A673 (cell line): ENCODE measurements at regions not wholly inside any gene's neighbourhood (a gene's known extent, or its start where the extent isn't known, plus 50 kb on each side); places are given as distances from the start of the nearest gene placed in this dataset.

Source experiments
- BruUV-seq: library from RNA; stranded (reverse); fragments of 400-500 nt; replicated peaks from 2 replicates; lab custom pipeline; 2021; lab: Mats Ljungman, UMichigan
- CTCF ChIA-PET: fragments of 300-600 bp; sonication (Branson Sonifier 250); formaldehyde crosslinking; loops from one replicate; lab custom pipeline; 2022; ENCODE audit warnings: antibody characterized with exemption; lab: Charles Lee
- POLR2A ChIA-PET: fragments of 300-600 bp; sonication (Branson Sonifier 250); formaldehyde crosslinking; loops from one replicate; lab custom pipeline; 2022; ENCODE audit warnings: antibody characterized with exemption; ENCODE audit not compliant: low non-redundant PET; lab: Charles Lee
- DNase-seq: peaks from one replicate; pipeline ENCODE4 v3.0.0-alpha.2; 2015; ENCODE audit warnings: low spot score
- H3K27ac ChIP-seq: fragments of 200-600 bp; sonication (generic); 2 replicates; pipeline ENCODE4 v1.5.1; 2016; ENCODE audit warnings: mixed run types, low read depth, mild to moderate bottlenecking, mixed read lengths, antibody characterized with exemption, low read length; ENCODE audit not compliant: poor library complexity, severe bottlenecking
- H3K27me3 ChIP-seq: fragments of 200-600 bp; sonication (generic); replicated peaks from 2 replicates; pipeline ENCODE4 v1.6.1; 2017; ENCODE audit warnings: mixed run types, low read depth, mild to moderate bottlenecking, mixed read lengths, antibody characterized with exemption, low read length; ENCODE audit not compliant: insufficient read depth, poor library complexity
- H3K36me3 ChIP-seq: fragments of 200-600 bp; sonication (generic); 2 replicates; pipeline ENCODE4 v1.6.1; 2016; ENCODE audit warnings: mixed run types, mild to moderate bottlenecking, mixed read lengths, antibody characterized with exemption, low read length; ENCODE audit not compliant: insufficient read depth, poor library complexity, severe bottlenecking
- H3K4me1 ChIP-seq: fragments of 200-600 bp; sonication (generic); 2 replicates; pipeline ENCODE4 v1.6.1; 2017; ENCODE audit warnings: mixed run types, mild to moderate bottlenecking, mixed read lengths, antibody characterized with exemption, low read length; ENCODE audit not compliant: insufficient read depth, poor library complexity, severe bottlenecking
- H3K4me3 ChIP-seq: fragments of 200-600 bp; sonication (generic); 2 replicates; pipeline ENCODE4 v1.5.1; 2016; ENCODE audit warnings: low read depth, mixed run types, mild to moderate bottlenecking, mixed read lengths, low read length; ENCODE audit not compliant: poor library complexity, severe bottlenecking
- H3K9me3 ChIP-seq: fragments of 200-600 bp; sonication (generic); 2 replicates; pipeline ENCODE4 v1.6.1; 2016; ENCODE audit warnings: mixed run types, low read depth, mild to moderate bottlenecking, mixed read lengths, antibody characterized with exemption, low read length; ENCODE audit not compliant: poor library complexity, severe bottlenecking
- CTCF ChIP-seq: fragments of 300-800, 200-600 bp; sonication (generic); conservative IDR thresholded peaks from 2 replicates; pipeline ENCODE4 v1.5.1; 2017; ENCODE audit warnings: low read depth, mild to moderate bottlenecking, antibody characterized with exemption, low read length, moderate library complexity, mixed read lengths
- EZH2 ChIP-seq: fragments of 200-600 bp; sonication (generic); IDR thresholded peaks from 2 replicates; pipeline ENCODE4 v1.6.1; 2017; ENCODE audit warnings: borderline replicate concordance, low read depth, mild to moderate bottlenecking, mixed read lengths, antibody characterized with exemption, low read length; ENCODE audit not compliant: poor library complexity, severe bottlenecking
- intact Hi-C: fragments of 100-400 bp; cut with micrococcal nuclease; formaldehyde crosslinking; loops from one replicate; pipeline ENCODE4 v1.10.0; 2022; ENCODE audit not compliant: unreplicated experiment

GRCh38 chr1:192436441-192437078 is 119.8 kb downstream of the RGS21 start:
- no TSS peak for BruUV-seq
- Histone ChIP-seq H3K4me1 (peaks cover 4% of the 10 kb centered on the region), H3K4me3 (no peak overlapping the region), H3K9me3 (peaks cover 10% of the 10 kb centered on the region), H3K36me3 (no peaks in the 10 kb centered on the region), H3K27ac (no peak overlapping the region), H3K27me3 (no peaks in the 10 kb centered on the region)
- TF ChIP-seq EZH2 (no peak), CTCF (no peak)
- POLR2A ChIA-PET = no interaction called here
- intact Hi-C loops = loop anchor here (1.0 kb wide), 1 partner anchor 7 kb away; no protein-coding TSS in a partner anchor
- CTCF ChIA-PET = no interaction called here
- DNase-seq = no peak

- intact Hi-C loops = no loop called here
- Histone ChIP-seq H3K27me3 (no peaks in the 10 kb centered on the region), H3K9me3 (no peaks in the 10 kb centered on the region), H3K36me3 (no peaks in the 10 kb centered on the region), H3K27ac (no peak overlapping the region), H3K4me3 (no peak overlapping the region), H3K4me1 (peaks cover 8% of the 10 kb centered on the region)
- ChIA-PET POLR2A (no interaction called here), CTCF (no interaction called here)
- no TSS peak for BruUV-seq
- no peak for TF ChIP-seq CTCF
- no peak for DNase-seq
Measured at GRCh38 chr1:192438737-192439136, 121.9 kb downstream of the RGS21 start.

- Histone ChIP-seq H3K27ac (no peak overlapping the region), H3K9me3 (no peaks in the 10 kb centered on the region), H3K4me3 (no peak overlapping the region), H3K36me3 (no peaks in the 10 kb centered on the region), H3K27me3 (no peaks in the 10 kb centered on the region), H3K4me1 (peaks cover 15% of the 10 kb centered on the region)
- no peak for DNase-seq
- CTCF ChIA-PET = no interaction called here
- intact Hi-C loops = loop anchor here (10.0 kb wide), 1 partner anchor 1615 kb away; no protein-coding TSS in a partner anchor
- POLR2A ChIA-PET = no interaction called here
- no TSS peak for BruUV-seq
- no peak for TF ChIP-seq CTCF
- TF ChIP-seq EZH2 = no peak
Measured at GRCh38 chr1:192439373-192440025, 122.7 kb downstream of the RGS21 start.
